GM23248 (cell line): ENCODE measurements at regions not wholly inside any gene's neighbourhood (a gene's known extent, or its start where the extent isn't known, plus 50 kb on each side); places are given as distances from the start of the nearest gene placed in this dataset.

ENCODE experiments used
- EZH2 ChIP-seq: fragments of 200-600 bp; sonication (generic); IDR thresholded peaks from 2 replicates; pipeline ENCODE4 v1.6.1; 2018; ENCODE audit warnings: antibody characterized with exemption, mild to moderate bottlenecking; ENCODE audit not compliant: insufficient read depth, poor library complexity, severe bottlenecking
- EZH2phosphoT487 ChIP-seq: fragments of 200-600 bp; sonication (generic); IDR thresholded peaks from 2 replicates; pipeline ENCODE4 v1.6.1; 2018; ENCODE audit warnings: antibody characterized with exemption, moderate library complexity, mild to moderate bottlenecking, low read depth; ENCODE audit not compliant: insufficient read depth

DNA sequence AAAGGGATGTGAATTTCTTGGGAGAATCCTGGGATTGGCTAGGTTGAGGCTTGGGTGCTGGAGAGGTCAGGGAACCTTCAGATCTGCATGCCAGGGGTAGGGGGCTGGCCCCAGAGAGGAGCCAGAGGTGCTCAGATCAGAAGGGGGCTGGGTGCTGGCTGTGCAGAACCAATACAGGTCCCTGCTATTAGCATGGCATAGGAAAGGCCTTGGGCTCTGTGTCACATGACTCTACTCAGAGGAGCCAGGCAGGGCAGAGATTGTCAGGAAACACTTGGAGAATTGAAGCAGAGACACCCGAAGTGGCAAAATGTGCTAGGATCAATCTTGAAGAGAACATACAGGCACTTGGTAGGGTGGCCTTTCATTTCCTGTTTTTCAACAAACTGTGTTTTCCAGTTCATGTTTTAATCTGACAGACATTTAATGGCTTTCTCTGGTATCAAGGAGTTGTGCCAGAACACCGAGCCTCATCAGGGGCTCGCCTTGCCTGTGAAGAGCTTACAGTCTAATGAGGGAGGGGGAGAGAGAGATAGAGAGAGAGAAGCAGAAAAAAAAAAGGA is 498.9 kb downstream of the RPS24 start:
- TF ChIP-seq EZH2phosphoT487 (no peak), EZH2 (no peak)
